Lower leg skin (tissue), 3 donors: ENCODE measurements at regions not wholly inside any gene's neighbourhood (a gene's known extent, or its start where the extent isn't known, plus 50 kb on each side); places are given as distances from the start of the nearest gene placed in this dataset.

ENCODE experiments used
- CTCF ChIP-seq, 3 donors: fragments of 450-650 bp; IDR thresholded peaks; one replicate each; pipeline ENCODE4 v1.5.1; 2016; ENCODE audit warnings: antibody characterized with exemption in 3 of 3, mild to moderate bottlenecking in 3 of 3, moderate library complexity in 2 of 3
- POLR2A ChIP-seq, 2 donors: fragments of 450-650 bp; IDR thresholded peaks; one replicate each; pipeline ENCODE4 v1.6.1; 2016 to 2017; ENCODE audit warnings: antibody characterized with exemption in 2 of 2, mild to moderate bottlenecking in 1 of 2, moderate library complexity in 1 of 2

- no peak for TF ChIP-seq POLR2A (IDR thresholded peaks at IDR 0.05)
- no peak for TF ChIP-seq CTCF (IDR thresholded peaks at IDR 0.05)
Measured at GRCh38 chr5:17379100-17379951, 118.7 kb upstream of the TAF11L2 start.
